Ectodermal cell (in vitro differentiated cells): ENCODE measurements at regions not wholly inside any gene's neighbourhood (a gene's known extent, or its start where the extent isn't known, plus 50 kb on each side); places are given as distances from the start of the nearest gene placed in this dataset.

Source experiments
- H3K27ac ChIP-seq: 2 replicates; pipeline ENCODE4 v1.7.0; 2013; ENCODE audit warnings: mild to moderate bottlenecking, low read depth, low read length; ENCODE audit not compliant: insufficient read depth, poor library complexity, severe bottlenecking
- H3K27me3 ChIP-seq: 2 replicates; pipeline ENCODE4 v1.7.0; 2013; ENCODE audit warnings: mild to moderate bottlenecking, low read length; ENCODE audit not compliant: insufficient read depth, control insufficient read depth, poor library complexity, severe bottlenecking
- H3K36me3 ChIP-seq: one replicate; pipeline ENCODE4 v1.7.0; 2013; ENCODE audit warnings: low read length; ENCODE audit not compliant: control insufficient read depth, insufficient read depth
- H3K4me1 ChIP-seq: one replicate; pipeline ENCODE4 v1.7.0; 2013; ENCODE audit warnings: low read length; ENCODE audit not compliant: control insufficient read depth, insufficient read depth
- H3K4me3 ChIP-seq: 2 replicates; pipeline ENCODE4 v1.7.0; 2013; ENCODE audit warnings: low read depth, low read length, control low read depth; ENCODE audit not compliant: insufficient read depth
- H3K9me3 ChIP-seq: 2 replicates; pipeline ENCODE4 v1.7.0; 2013; ENCODE audit warnings: mild to moderate bottlenecking, low read length, moderate library complexity; ENCODE audit not compliant: control insufficient read depth
- WGBS, 2 experiments: methylation state at CpG; one replicate each; pipeline ENCODE4 v1.1.7; 2013; ENCODE audit warnings: missing lambda C conversion rate in 2 of 2; 5-methylcytosine and 5-hydroxymethylcytosine counted together

DNA sequence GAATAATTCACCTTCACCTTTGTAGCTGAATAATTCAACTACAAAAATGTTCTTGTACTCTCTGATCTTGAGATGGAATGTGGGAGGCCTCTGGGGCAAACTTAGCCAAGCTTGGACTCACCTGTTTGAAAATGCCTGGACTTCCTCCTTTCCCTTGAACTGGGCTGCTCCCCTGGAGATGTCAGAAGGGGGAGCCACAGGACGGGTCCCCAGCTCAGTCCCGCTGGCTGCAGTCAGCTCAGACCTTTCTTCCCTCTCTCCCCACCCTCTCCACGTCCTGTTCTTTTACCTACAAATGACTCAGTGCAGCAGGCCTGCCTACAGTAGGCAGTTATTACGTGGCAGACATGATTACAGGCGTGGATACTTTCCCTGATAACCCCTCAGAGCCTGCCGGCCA, 131.5 kb upstream of the RALGAPA2 start:
- Histone ChIP-seq H3K4me3 (no peak overlapping the region), H3K9me3 (no peaks in the 10 kb centered on the region), H3K4me1 (no peaks in the 10 kb centered on the region), H3K27me3 (no peaks in the 10 kb centered on the region), H3K27ac (no peak overlapping the region), H3K36me3 (no peaks in the 10 kb centered on the region)
- WGBS, 2 experiments, result 51 to 54% methylated on average over 6 of the region's 6 CpGs

DNA sequence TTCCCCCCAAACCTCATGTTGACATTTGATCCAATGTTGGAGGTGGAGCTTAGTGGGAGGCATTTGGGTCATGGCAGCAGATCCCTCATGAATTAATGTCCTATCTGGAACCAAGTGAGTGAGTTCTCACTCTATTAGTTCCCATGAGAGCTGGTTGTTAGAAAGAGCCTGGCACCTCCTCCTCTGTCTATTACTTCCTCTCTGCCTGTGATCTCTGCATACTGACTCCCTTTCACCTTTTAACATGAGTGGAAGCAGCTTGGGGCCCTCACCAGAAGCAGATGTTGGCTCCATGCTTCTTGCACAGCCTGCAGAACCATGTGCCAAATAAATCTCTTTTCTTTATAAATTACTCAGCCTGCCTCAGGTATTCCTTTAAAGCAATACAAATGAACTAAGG, 127.3 kb upstream of the RALGAPA2 start:
- H3K4me1 ChIP-seq, result no peaks in the 10 kb centered on the region
- H3K27me3 ChIP-seq, result peaks cover 7% of the 10 kb centered on the region
- no peak overlapping the region for H3K27ac ChIP-seq
- H3K9me3 ChIP-seq, result no peaks in the 10 kb centered on the region
- H3K36me3 ChIP-seq, result no peaks in the 10 kb centered on the region
- H3K4me3 ChIP-seq, result no peak overlapping the region

DNA sequence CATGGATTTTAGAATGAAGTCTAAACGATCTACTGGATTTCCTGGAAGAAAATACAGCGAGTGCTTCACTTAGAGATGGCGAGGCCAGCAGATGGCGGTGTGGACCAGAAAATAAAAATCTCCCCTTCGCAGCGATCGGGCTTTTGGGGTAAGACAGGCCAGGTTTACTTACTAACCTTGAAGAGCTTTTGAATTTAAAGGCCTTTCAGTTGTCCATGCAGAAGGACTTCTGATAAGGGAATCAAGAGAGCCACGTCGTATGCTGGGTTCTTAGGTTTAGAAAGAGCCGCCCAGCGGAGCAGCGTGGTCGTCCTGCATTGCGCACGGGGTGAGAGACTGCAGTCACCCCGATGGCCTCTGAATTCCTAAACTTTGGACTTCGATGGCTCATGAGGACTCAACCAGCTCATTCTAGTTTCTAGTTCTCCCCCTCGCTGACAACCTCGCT, 125.2 kb upstream of the RALGAPA2 start:
- H3K9me3 ChIP-seq, result no peaks in the 10 kb centered on the region
- H3K4me3 ChIP-seq, result no peak overlapping the region
- no peaks in the 10 kb centered on the region for H3K4me1 ChIP-seq
- no peak overlapping the region for H3K27ac ChIP-seq
- no peaks in the 10 kb centered on the region for H3K36me3 ChIP-seq
- H3K27me3 ChIP-seq, result peaks cover 7% of the 10 kb centered on the region
- 45 to 49% methylated on average over 19 of the region's 19 CpGs for WGBS, 2 experiments

DNA sequence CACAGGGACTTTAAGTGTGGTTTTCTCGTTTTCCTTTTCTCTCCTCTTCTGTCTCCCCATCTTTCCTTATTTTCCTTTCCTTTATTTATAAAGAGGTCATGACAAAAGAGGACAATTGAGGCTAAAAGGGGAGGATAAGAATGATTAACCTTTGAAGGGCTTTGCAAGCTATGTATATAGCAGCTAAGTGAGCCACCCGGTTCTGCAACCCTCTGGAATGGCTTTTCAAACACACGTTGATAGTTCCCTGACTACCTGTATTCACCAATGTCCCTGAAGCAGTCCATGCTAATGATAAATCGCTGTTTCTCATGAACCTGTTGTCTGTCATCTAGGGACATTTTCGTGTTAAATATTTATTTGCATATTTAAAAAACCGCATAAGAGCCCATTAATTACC, 124.4 kb upstream of the RALGAPA2 start:
- no peaks in the 10 kb centered on the region for H3K9me3 ChIP-seq
- H3K4me1 ChIP-seq, result no peaks in the 10 kb centered on the region
- H3K27me3 ChIP-seq, result peaks cover 7% of the 10 kb centered on the region
- WGBS, 2 experiments, result 71 to 77% methylated on average over 5 to 6 of the region's 6 CpGs
- H3K4me3 ChIP-seq, result no peak overlapping the region
- no peaks in the 10 kb centered on the region for H3K36me3 ChIP-seq
- no peak overlapping the region for H3K27ac ChIP-seq

- H3K4me3 ChIP-seq, result no peak overlapping the region
- H3K9me3 ChIP-seq, result no peaks in the 10 kb centered on the region
- no peaks in the 10 kb centered on the region for H3K36me3 ChIP-seq
- WGBS, 2 experiments, result 80 to 81% methylated on average over 7 of the region's 7 CpGs
- H3K4me1 ChIP-seq, result no peaks in the 10 kb centered on the region
- no peak overlapping the region for H3K27ac ChIP-seq
- peaks cover 7% of the 10 kb centered on the region for H3K27me3 ChIP-seq
Measured at GRCh38 chr20:20835897-20836296, 123.5 kb upstream of the RALGAPA2 start.

- Histone ChIP-seq H3K36me3 (no peaks in the 10 kb centered on the region), H3K4me1 (no peaks in the 10 kb centered on the region), H3K9me3 (no peaks in the 10 kb centered on the region), H3K4me3 (no peak overlapping the region), H3K27ac (no peak overlapping the region), H3K27me3 (peaks cover 7% of the 10 kb centered on the region)
- 89 to 100% methylated on average over 1 of the region's 1 CpG for whole genome bisulfite sequencing, 2 experiments
Measured at GRCh38 chr20:20834008-20834407, 121.6 kb upstream of the RALGAPA2 start.

DNA sequence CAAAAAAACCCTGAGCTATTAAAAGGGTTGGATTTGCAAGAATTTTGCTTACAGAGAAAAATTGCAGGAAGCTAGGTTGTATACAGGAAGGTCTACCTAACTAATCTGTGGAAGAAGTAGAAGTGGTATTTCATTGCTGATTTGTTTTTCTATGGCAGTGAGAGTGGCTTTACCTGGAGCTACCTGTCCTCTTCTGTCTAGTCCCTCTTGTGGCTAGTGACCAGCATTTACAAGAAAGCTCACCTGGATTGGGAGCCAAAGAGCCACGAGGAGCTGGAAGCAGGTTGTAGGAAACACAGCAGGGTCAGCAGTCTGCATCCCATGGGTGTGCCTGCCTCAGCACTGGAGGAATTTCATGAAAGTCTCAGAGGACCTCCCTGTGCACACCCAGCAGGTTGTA, 120.3 kb upstream of the RALGAPA2 start:
- Histone ChIP-seq H3K27me3 (peaks cover 7% of the 10 kb centered on the region), H3K9me3 (no peaks in the 10 kb centered on the region), H3K4me1 (no peaks in the 10 kb centered on the region), H3K4me3 (no peak overlapping the region), H3K27ac (no peak overlapping the region), H3K36me3 (no peaks in the 10 kb centered on the region)
- 82 to 92% methylated on average over 1 of the region's 1 CpG for WGBS, 2 experiments

- no peaks in the 10 kb centered on the region for H3K4me1 ChIP-seq
- no peaks in the 10 kb centered on the region for H3K36me3 ChIP-seq
- no peaks in the 10 kb centered on the region for H3K9me3 ChIP-seq
- WGBS, 2 experiments, result 92 to 94% methylated on average over 6 of the region's 6 CpGs
- H3K4me3 ChIP-seq, result no peak overlapping the region
- H3K27me3 ChIP-seq, result peaks cover 7% of the 10 kb centered on the region
- no peak overlapping the region for H3K27ac ChIP-seq
Measured at GRCh38 chr20:20831794-20832193, 119.3 kb upstream of the RALGAPA2 start.

DNA sequence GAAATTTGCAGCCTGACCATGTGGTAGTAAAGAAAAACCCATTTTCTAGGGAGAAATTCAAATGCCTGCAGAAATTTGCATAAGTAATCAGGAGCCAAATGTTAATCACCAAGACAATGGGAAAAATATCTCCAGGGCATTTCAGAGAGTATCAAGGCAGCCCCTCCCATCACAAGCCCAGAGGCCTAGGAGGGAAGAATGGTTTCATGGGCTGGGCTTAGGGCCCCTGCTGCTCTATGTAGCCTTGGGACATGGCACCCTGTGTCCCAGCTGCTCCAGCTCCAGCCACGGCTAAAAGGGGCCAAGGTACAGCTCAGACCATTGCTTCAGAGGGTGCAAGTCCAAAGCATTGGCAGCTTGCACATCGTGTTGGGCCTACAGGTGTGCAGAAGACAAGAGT, 117.2 kb upstream of the RALGAPA2 start:
- no peak overlapping the region for H3K27ac ChIP-seq
- H3K27me3 ChIP-seq, result no peaks in the 10 kb centered on the region
- H3K4me1 ChIP-seq, result no peaks in the 10 kb centered on the region
- no peaks in the 10 kb centered on the region for H3K9me3 ChIP-seq
- WGBS, 2 experiments, result 90 to 92% methylated on average over 2 of the region's 2 CpGs
- H3K4me3 ChIP-seq, result no peak overlapping the region
- no peaks in the 10 kb centered on the region for H3K36me3 ChIP-seq

DNA sequence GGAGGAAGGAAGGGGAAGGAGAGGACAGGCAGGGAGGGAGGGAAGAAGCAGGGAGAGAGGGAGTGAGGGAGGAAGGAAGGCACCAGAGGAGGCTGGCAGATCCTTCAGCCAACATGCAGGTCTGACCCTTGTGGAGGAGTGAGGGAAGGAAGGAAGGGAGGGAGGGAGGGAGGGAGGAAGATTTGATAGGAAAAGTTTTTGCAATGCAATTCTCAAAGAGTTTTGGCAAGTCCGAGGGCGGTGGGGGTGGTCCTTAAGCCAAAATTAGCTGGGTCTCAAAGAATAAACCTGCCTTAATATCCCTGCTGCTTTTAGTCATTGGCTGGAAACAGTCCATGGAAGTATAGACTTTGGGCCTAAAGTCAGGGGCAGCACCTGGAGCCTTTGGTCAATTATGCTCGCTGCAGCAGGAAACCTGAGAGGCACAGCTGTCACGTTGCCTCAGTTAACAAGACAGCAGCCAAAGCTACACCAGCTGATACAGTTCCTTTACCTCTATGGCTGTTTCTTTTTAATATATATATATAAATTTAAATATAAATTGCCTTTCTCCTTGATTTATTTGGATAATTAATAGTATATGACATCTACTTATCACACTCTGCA, 115.7 kb upstream of the RALGAPA2 start:
- H3K36me3 ChIP-seq, result no peaks in the 10 kb centered on the region
- no peaks in the 10 kb centered on the region for H3K9me3 ChIP-seq
- no peak overlapping the region for H3K4me3 ChIP-seq
- H3K27ac ChIP-seq, result no peak overlapping the region
- WGBS, 2 experiments, result 91 to 94% methylated on average over 4 of the region's 4 CpGs
- no peaks in the 10 kb centered on the region for H3K4me1 ChIP-seq
- H3K27me3 ChIP-seq, result no peaks in the 10 kb centered on the region
